HL-60 (cell line): ENCODE measurements at regions not wholly inside any gene's neighbourhood (a gene's known extent, or its start where the extent isn't known, plus 50 kb on each side); places are given as distances from the start of the nearest gene placed in this dataset.

Experiments used
- POLR2AphosphoS5 ChIP-seq: IDR thresholded peaks from 2 replicates; pipeline ENCODE4 v1.6.1; 2012; ENCODE audit warnings: low read depth
- TF ChIP-seq, protein P1 (sequence below): IDR thresholded peaks from one replicate; pipeline ENCODE4 v1.5.1; 2011; ENCODE audit warnings: low read length, control low read depth, inconsistent platforms; ENCODE audit not compliant: insufficient read depth

DNA sequence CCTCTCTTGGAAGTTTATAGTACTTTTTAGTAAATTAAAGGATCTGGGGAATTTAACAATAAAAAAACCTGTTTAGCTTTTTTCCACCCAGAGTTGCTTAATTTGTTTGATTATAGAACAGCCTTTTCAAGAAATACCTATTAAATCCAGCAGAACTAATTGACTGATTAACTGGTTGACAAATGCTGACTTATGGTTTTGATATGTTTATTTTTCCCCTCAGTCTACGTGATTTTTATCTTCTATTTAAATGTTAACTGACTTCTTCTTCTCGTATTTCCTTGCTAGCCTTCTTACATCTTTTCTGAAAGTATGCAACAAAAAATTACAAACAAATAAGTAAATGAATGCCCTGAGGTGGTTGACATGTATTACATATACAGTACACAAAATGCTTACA lies 302.9 kb upstream of the SPAG17 start:
- TF ChIP-seq, protein P1, sequence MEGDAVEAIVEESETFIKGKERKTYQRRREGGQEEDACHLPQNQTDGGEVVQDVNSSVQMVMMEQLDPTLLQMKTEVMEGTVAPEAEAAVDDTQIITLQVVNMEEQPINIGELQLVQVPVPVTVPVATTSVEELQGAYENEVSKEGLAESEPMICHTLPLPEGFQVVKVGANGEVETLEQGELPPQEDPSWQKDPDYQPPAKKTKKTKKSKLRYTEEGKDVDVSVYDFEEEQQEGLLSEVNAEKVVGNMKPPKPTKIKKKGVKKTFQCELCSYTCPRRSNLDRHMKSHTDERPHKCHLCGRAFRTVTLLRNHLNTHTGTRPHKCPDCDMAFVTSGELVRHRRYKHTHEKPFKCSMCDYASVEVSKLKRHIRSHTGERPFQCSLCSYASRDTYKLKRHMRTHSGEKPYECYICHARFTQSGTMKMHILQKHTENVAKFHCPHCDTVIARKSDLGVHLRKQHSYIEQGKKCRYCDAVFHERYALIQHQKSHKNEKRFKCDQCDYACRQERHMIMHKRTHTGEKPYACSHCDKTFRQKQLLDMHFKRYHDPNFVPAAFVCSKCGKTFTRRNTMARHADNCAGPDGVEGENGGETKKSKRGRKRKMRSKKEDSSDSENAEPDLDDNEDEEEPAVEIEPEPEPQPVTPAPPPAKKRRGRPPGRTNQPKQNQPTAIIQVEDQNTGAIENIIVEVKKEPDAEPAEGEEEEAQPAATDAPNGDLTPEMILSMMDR, result no peak
- no peak for TF ChIP-seq POLR2AphosphoS5
